WTC11 (cell line): ENCODE measurements at regions not wholly inside any gene's neighbourhood (a gene's known extent, or its start where the extent isn't known, plus 50 kb on each side); places are given as distances from the start of the nearest gene placed in this dataset.

Source experiments
- ATAC-seq: fragments of 200-7000 bp; cut with Tn5 transposase; 2 replicates; pipeline ENCODE4 v1.10.0; 2021; ENCODE audit warnings: mild to moderate bottlenecking, moderate library complexity
- CTCF ChIA-PET: fragments of 300-600 bp; sonication (Branson Sonifier 250); formaldehyde crosslinking; loops from one replicate; lab custom pipeline; 2021; ENCODE audit warnings: antibody characterized with exemption; lab: Charles Lee
- POLR2A ChIA-PET: fragments of 350-600 bp; sonication (Branson Sonifier 250); formaldehyde crosslinking; loops from one replicate; lab custom pipeline; 2021; ENCODE audit warnings: antibody characterized with exemption; lab: Charles Lee
- DNase-seq: peaks from one replicate; pipeline ENCODE4 v3.0.0; 2021; ENCODE audit warnings: low spot score
- H3K27ac Mint-ChIP-seq: 2 replicates; pipeline ENCODE4 v1.8.0; 2021; ENCODE audit warnings: mixed read lengths
- H3K27me3 Mint-ChIP-seq: 2 replicates; pipeline ENCODE4 v1.8.0; 2021; ENCODE audit warnings: low read depth, mild to moderate bottlenecking, moderate library complexity, mixed read lengths
- H3K36me3 Mint-ChIP-seq: 2 replicates; pipeline ENCODE4 v1.8.0; 2021; ENCODE audit warnings: mixed read lengths
- H3K4me1 Mint-ChIP-seq: 2 replicates; pipeline ENCODE4 v1.8.0; 2022; ENCODE audit warnings: mixed read lengths
- H3K4me3 Mint-ChIP-seq: 2 replicates; pipeline ENCODE4 v1.8.0; 2021; ENCODE audit warnings: mild to moderate bottlenecking, moderate library complexity, mixed read lengths
- H3K9me3 Mint-ChIP-seq: 2 replicates; pipeline ENCODE4 v1.8.0; 2021; ENCODE audit warnings: mixed read lengths
- ATF1 ChIP-seq: sonication (generic); formaldehyde crosslinking; IDR thresholded peaks from 2 replicates; pipeline ENCODE4 v1.8.1; 2023; ENCODE audit warnings: mild to moderate bottlenecking, moderate library complexity, missing genetic modification reagents
- ATF3 ChIP-seq: sonication (generic); formaldehyde crosslinking; conservative IDR thresholded peaks from 2 replicates; pipeline ENCODE4 v1.8.1; 2022; ENCODE audit warnings: mild to moderate bottlenecking, missing genetic modification reagents
- CBFB ChIP-seq: sonication (generic); formaldehyde crosslinking; IDR thresholded peaks from 2 replicates; pipeline ENCODE4 v1.8.1; 2022; ENCODE audit warnings: mild to moderate bottlenecking, low read depth, missing genetic modification reagents
- E2F4 ChIP-seq: sonication (generic); formaldehyde crosslinking; IDR thresholded peaks from 2 replicates; pipeline ENCODE4 v1.8.1; 2022; ENCODE audit warnings: low read depth, mild to moderate bottlenecking, moderate library complexity, missing genetic modification reagents, borderline replicate concordance
- ELF4 ChIP-seq: sonication (generic); formaldehyde crosslinking; IDR thresholded peaks from 2 replicates; pipeline ENCODE4 v1.8.1; 2022; ENCODE audit warnings: low read depth, mild to moderate bottlenecking, moderate library complexity, missing genetic modification reagents
- ERG ChIP-seq: fragments of 250-450 bp; sonication (Bioruptor Pico); IDR thresholded peaks from 2 replicates; pipeline ENCODE4 v1.8.0; 2021; ENCODE audit warnings: mild to moderate bottlenecking
- FOXJ3 ChIP-seq: sonication (generic); formaldehyde crosslinking; IDR thresholded peaks from 2 replicates; pipeline ENCODE4 v1.9.0; 2021; ENCODE audit warnings: missing genetic modification reagents, mild to moderate bottlenecking, borderline replicate concordance
- JAZF1 ChIP-seq: fragments of 250-450 bp; sonication (Bioruptor Pico); IDR thresholded peaks from 2 replicates; pipeline ENCODE4 v1.9.0; 2021; ENCODE audit warnings: moderate library complexity, mild to moderate bottlenecking, inconsistent platforms
- MAX ChIP-seq: sonication (generic); formaldehyde crosslinking; IDR thresholded peaks from 2 replicates; pipeline ENCODE4 v1.8.0; 2022; ENCODE audit warnings: mild to moderate bottlenecking, missing genetic modification reagents
- MXD4 ChIP-seq: fragments of 250-450 bp; sonication (Bioruptor Pico); IDR thresholded peaks from 2 replicates; pipeline ENCODE4 v1.8.0; 2021; ENCODE audit warnings: mild to moderate bottlenecking, moderate library complexity, borderline replicate concordance
- NFATC4 ChIP-seq: fragments of 250-450 bp; sonication (Bioruptor Pico); IDR thresholded peaks from 2 replicates; pipeline ENCODE4 v1.9.0; 2021; ENCODE audit warnings: mild to moderate bottlenecking
- NFYB ChIP-seq: sonication (generic); formaldehyde crosslinking; conservative IDR thresholded peaks from 2 replicates; pipeline ENCODE4 v1.8.0; 2022; ENCODE audit warnings: low read depth, missing genetic modification reagents
- RORB ChIP-seq: fragments of 250-450 bp; sonication (Bioruptor Pico); IDR thresholded peaks from 2 replicates; pipeline ENCODE4 v1.9.0; 2021; ENCODE audit warnings: mild to moderate bottlenecking
- TEAD4 ChIP-seq: sonication (generic); formaldehyde crosslinking; IDR thresholded peaks from 2 replicates; pipeline ENCODE4 v1.8.0; 2022; ENCODE audit warnings: mild to moderate bottlenecking, missing genetic modification reagents
- TP53 ChIP-seq: sonication (generic); formaldehyde crosslinking; IDR thresholded peaks from 2 replicates; pipeline ENCODE4 v1.8.1; 2023; ENCODE audit warnings: mild to moderate bottlenecking, missing genetic modification reagents
- USF1 ChIP-seq: sonication (generic); formaldehyde crosslinking; IDR thresholded peaks from 2 replicates; pipeline ENCODE4 v1.8.0; 2022; ENCODE audit warnings: mild to moderate bottlenecking, missing genetic modification reagents
- ZNF232 ChIP-seq: sonication (generic); formaldehyde crosslinking; IDR thresholded peaks from 2 replicates; pipeline ENCODE4 v1.8.0; 2022; ENCODE audit warnings: mild to moderate bottlenecking, missing genetic modification reagents
- ZNF396 ChIP-seq: fragments of 250-450 bp; sonication (Bioruptor Pico); IDR thresholded peaks from 2 replicates; pipeline ENCODE4 v1.8.0; 2021; ENCODE audit warnings: mild to moderate bottlenecking, moderate library complexity, borderline replicate concordance

- Mint-ChIP-seq H3K4me1 (no peaks in the 10 kb centered on the region), H3K4me3 (no peak overlapping the region), H3K36me3 (no peaks in the 10 kb centered on the region), H3K27me3 (no peaks in the 10 kb centered on the region), H3K27ac (no peak overlapping the region), H3K9me3 (peaks cover 11% of the 10 kb centered on the region)
- CTCF ChIA-PET = no interaction called here
- no peak for TF ChIP-seq MXD4 (CRISPR knock-in tag)
- TF ChIP-seq MAX = no peak
- TF ChIP-seq USF1 (CRISPR knock-in tag) = no peak
- no peak for TF ChIP-seq ATF1 (CRISPR knock-in tag)
- TF ChIP-seq ZNF396 (CRISPR knock-in tag) = no peak
- TF ChIP-seq NFATC4 (CRISPR knock-in tag) = no peak
- TF ChIP-seq ZNF232 (CRISPR knock-in tag) = no peak
- ATAC-seq = no peak
- POLR2A ChIA-PET = no interaction called here
- DNase-seq = no peak
These were observed 839.4 kb upstream of the VRK2 start for GRCh38 chr2:57207191-57207590.

- TF ChIP-seq FOXJ3 (no peak), ATF3 (CRISPR knock-in tag) (no peak), ELF4 (no peak), NFYB (CRISPR knock-in tag) (no peak), TP53 (CRISPR knock-in tag) (no peak), CBFB (CRISPR knock-in tag) (no peak), TEAD4 (CRISPR knock-in tag) (no peak), E2F4 (CRISPR knock-in tag) (no peak), JAZF1 (no peak), RORB (no peak)
- DNase-seq = no peak
- no peaks in the 10 kb centered on the region for H3K36me3 Mint-ChIP-seq
- H3K4me3 Mint-ChIP-seq = no peak overlapping the region
- H3K9me3 Mint-ChIP-seq = peaks cover 11% of the 10 kb centered on the region
- no peaks in the 10 kb centered on the region for H3K27me3 Mint-ChIP-seq
- ATAC-seq = no peak
- no peaks in the 10 kb centered on the region for H3K4me1 Mint-ChIP-seq
- ChIA-PET CTCF (no interaction called here), POLR2A (no interaction called here)
- H3K27ac Mint-ChIP-seq = no peak overlapping the region
These were observed 836.8 kb upstream of the VRK2 start for GRCh38 chr2:57209799-57210198.

GRCh38 chr2:57210855-57211254, 835.8 kb upstream of the VRK2 start:
- no peaks in the 10 kb centered on the region for H3K36me3 Mint-ChIP-seq

More at GRCh38 chr2:57210855-57211254, 835.8 kb upstream of the VRK2 start:
- Mint-ChIP-seq H3K4me3 (no peak overlapping the region), H3K4me1 (no peaks in the 10 kb centered on the region), H3K27me3 (no peaks in the 10 kb centered on the region), H3K9me3 (peaks cover 15% of the 10 kb centered on the region), H3K27ac (no peak overlapping the region)
- TF ChIP-seq TEAD4 (CRISPR knock-in tag) (no peak), ERG (CRISPR knock-in tag) (no peak)
- DNase-seq (no peak), ATAC-seq (no peak)
- POLR2A ChIA-PET = no interaction called here
- CTCF ChIA-PET = no interaction called here
